Fibroblast of gingiva (primary cell): ENCODE measurements at regions not wholly inside any gene's neighbourhood (a gene's known extent, or its start where the extent isn't known, plus 50 kb on each side); places are given as distances from the start of the nearest gene placed in this dataset.
"Not testable (repeated sequence)": the region's sequence is repeated elsewhere in the genome, so short reads cannot be mapped to it uniquely, and the experiment has no call there.

ENCODE experiments used
- DNase-seq: peaks from one replicate; pipeline ENCODE4 v3.0.0-alpha.2; 2011; ENCODE audit warnings: low read depth

- DNase-seq: no peak
These were observed 1189.4 kb downstream of the DSC3 start for GRCh38 chr18:29853126-29853525.

DNA sequence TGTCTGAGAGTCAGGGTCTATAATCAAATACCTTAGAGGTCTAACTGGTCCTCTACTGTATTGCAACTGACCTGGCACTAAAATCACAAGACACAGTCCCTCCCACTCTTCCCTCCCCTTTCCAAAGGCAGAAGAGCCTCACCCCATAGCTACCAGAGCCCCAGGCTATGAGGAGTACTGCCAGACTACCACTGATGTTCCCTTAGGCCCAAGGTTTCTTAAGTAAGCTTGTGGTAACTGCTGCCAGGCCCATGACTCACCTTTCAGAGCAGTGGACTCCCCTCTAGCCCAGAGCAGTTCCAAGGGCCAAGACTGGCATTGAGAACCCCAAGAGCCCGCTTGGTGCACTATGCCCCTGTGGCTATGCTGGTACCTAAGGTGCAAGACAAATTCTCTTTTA, 1193.4 kb downstream of the DSC3 start:
- peak; percentile 31 for DNase-seq

GRCh38 chr18:29841631-29842030, 1200.9 kb downstream of the DSC3 start:
- DNase-seq: no peak

DNA sequence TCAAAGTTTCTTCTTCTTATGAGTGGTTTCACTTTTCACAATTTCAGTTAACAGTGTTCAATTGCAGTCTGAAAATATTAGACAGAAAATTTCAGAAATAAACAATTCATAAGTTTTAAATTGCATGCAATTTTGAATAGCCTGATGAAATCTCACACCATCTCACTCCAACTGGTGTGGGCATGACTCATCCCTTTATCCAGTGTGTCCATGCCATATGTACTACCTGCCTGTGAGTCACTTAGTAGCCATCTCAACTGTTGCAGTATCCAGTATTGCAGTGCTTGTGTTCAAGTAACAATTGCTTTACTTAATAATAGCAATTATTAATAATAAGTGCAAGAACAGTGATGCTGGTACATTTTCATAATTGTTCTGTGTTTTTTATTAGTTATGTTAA, 1202.5 kb downstream of the DSC3 start:
- DNase-seq: peak; percentile 58

GRCh38 chr18:29838961-29839360, 1203.6 kb downstream of the DSC3 start:
- not testable (repeated sequence) for DNase-seq

GRCh38 chr18:29838556-29838955, 1204.0 kb downstream of the DSC3 start:
- no peak for DNase-seq

- DNase-seq: no peak
These were observed 1218.9 kb downstream of the DSC3 start for GRCh38 chr18:29823671-29824070.

- no peak for DNase-seq
These were observed 1221.0 kb downstream of the DSC3 start for GRCh38 chr18:29821544-29821943.

DNA sequence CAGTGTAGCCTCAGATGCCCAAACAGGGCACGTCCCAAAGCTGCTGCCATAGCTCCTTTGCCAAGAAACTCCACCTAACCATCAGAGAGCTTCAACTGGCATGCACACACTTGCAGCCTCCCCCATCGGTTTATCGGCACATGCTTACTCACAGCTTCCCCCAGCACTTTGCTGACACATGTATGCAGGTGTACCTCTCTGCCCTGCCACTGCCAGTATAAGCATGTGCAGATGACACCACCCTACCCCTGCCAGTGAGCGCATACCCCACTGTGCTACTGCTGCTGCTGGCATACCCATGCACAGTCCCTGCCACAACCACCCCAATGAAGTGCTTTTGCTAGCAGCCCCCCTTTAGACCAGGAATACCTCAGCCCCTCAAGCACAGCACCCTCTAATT, 1231.0 kb downstream of the DSC3 start:
- DNase-seq: no peak

DNA sequence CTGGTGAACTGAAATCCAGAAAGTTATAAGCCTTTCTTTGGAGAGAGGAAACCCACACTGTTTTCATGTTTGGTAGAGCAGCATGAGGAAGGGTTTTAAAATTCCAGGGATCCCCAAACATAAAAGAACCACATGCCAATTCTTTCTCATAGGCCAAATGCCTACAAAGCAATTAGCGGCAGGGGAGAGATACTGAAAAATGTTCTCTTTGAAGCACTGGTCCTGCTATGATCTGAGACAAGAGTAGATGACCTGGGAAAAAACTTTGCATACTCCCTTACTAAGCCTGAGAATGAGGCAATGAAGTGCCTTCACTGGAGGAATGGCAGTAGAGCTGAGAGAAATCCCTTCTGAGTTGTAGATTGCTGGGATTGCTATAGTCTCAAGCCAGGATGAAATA, 1261.7 kb downstream of the DSC3 start:
- no peak for DNase-seq

GRCh38 chr18:29779096-29779495, 1263.4 kb downstream of the DSC3 start:
- DNase-seq: peak; percentile 27

DNA sequence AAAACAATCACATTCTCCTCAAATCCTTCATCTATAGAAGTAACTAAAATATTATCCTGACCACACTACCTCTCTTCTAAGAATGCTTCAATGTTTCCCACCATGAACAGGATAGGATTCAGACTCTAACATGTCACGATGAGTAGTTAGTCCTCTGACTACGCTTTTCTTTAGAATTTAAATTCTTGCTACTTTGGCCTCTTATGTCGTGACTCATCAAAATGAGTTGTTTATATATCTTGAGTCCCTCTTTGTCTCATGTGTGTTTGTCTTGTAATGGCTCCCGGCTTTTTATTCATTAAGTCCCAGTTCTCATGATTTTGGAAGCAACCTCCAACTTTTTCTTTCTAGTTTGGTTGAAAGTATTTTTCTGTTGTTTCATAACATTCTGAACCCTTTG, 1289.2 kb downstream of the DSC3 start:
- DNase-seq: no peak

GRCh38 chr18:29749704-29750103, 1292.8 kb downstream of the DSC3 start:
- no peak for DNase-seq

DNA sequence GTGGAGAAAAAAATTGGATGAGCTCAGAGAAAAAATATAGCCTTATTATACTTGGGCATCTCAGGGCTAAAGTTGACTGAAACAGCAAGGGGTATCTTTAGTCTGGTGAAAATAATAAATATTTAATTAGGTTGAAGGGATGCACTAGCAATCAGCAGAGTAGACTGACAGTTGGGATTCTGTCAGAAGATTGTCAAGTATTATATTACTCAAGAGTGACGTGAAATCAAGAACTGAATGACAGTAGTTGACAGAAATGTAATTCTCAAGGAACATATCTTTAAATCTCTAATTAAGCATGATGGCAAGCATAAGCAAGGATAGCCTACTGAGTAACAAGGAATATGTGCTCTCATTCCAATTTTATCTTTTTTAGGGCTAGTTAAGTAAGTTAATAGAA, 1301.1 kb downstream of the DSC3 start:
- no peak for DNase-seq

- DNase-seq: no peak
These were observed 1304.9 kb downstream of the DSC3 start for GRCh38 chr18:29737620-29738019.

GRCh38 chr18:29737190-29737589, 1305.4 kb downstream of the DSC3 start:
- no peak for DNase-seq

- no peak for DNase-seq
These were observed 1312.5 kb downstream of the DSC3 start for GRCh38 chr18:29730073-29730472.

DNA sequence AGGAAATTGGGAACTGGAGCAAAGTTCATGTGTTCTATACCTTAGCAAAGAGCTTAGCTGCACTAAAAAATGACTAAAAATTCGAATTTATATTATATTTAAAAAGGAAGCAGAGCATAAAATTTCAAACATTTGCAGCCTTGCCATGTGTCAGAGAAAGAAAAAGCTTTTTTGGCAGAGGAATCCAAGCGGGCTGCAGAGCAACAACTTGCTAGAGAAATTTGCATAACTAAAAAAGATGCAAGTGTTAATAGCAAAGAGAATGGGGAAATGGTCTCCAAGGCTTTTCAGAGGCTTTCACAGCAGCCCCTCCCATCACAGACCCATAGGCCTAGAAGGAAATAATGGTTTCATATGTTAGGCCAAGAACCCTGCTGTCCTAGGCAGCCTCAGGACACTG, 1315.9 kb downstream of the DSC3 start:
- no peak for DNase-seq

- not testable (repeated sequence) for DNase-seq
These were observed 1319.1 kb downstream of the DSC3 start for GRCh38 chr18:29723486-29723885.

DNA sequence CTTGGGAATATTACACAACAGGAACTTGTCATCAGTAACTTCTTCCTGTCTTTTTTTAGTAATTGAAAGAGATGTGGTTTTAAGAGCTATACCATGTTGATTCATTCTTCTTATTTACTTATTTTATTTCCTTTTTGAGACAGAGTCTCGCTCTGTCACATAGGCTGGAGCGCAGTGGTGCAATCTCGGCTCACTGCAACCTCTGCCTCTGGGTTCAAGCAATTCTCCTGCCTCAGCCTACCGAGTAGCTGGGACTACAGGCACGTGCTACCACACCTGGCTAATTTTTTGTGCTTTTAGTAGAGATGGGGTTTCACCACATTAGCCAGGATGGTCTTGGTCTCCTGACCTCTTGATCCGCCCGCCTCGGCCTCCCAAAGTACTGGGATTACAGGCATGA, 1326.6 kb downstream of the DSC3 start:
- DNase-seq: not testable (repeated sequence)

DNA sequence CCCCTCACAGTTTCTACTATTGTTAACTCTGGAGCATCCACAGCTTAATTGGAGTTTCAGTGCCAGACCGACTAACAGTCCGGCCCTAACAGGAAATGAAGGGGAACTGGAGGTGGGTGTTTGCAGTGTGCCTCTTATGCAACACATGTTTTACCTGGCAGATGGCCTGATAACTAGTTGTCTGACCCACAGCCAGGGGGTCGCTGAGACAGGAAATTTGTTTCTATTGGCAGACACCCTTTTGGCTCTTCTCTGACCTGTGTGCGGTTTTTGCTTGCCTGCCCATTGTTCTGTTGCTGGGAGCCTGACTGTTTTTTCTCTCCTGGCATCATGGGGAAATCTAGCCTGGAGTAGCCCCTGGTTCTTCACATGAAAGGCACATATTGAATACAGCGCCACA, 1329.8 kb downstream of the DSC3 start:
- DNase-seq: no peak

GRCh38 chr18:29711932-29712331, 1330.6 kb downstream of the DSC3 start:
- DNase-seq: no peak

DNA sequence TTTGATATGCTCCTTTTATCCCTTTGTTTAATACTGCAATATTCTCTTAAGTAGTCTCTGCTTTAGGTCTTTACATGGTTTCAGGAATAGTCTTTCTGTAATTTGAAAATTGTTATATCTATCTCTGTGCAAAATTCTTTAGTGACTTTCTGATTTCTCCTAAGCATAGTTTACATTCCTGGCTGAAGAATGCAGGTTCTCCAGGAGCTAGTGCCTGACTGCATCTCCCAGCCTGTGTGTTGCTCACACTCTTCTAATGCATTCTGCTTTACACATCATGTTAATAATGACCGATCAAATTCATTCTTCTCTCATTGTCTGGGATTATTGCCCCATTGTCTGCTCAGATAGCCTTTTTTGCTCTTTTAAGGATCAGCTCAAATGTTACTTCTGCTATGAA, 1349.2 kb downstream of the DSC3 start:
- no peak for DNase-seq

GRCh38 chr18:29681578-29681977, 1361.0 kb downstream of the DSC3 start:
- DNase-seq: no peak
